ENCODE measurements at regions not wholly inside any gene's neighbourhood (a gene's known extent, or its start where the extent isn't known, plus 50 kb on each side); places are given as distances from the start of the nearest gene placed in this dataset.

- Histone ChIP-seq H3K27me3 (ENCODE audit: low read depth, low read length) (no peaks in the 10 kb centered on the region), H2AFZ (ENCODE audit: low read depth, low read length) (no peak overlapping the region), H3K4me1 (ENCODE audit: low read length) (no peaks in the 10 kb centered on the region), H3K9ac (ENCODE audit: low read length) (no peak overlapping the region), H3K9me3 (ENCODE audit: insufficient read depth, low read length) (no peaks in the 10 kb centered on the region), H3K36me3 (replicated peaks; ENCODE audit: low read depth, low read length) (no peaks in the 10 kb centered on the region), H4K20me1 (ENCODE audit: insufficient read depth, low read length) (no peaks in the 10 kb centered on the region), H3K79me2 (ENCODE audit: low read length) (no peaks in the 10 kb centered on the region), H3K4me3 (ENCODE audit: low read length) (no peak overlapping the region), H3K27ac (ENCODE audit: low read length) (no peak overlapping the region), H3K4me2 (ENCODE audit: low read length) (no peak overlapping the region)
- TF ChIP-seq, protein P1, sequence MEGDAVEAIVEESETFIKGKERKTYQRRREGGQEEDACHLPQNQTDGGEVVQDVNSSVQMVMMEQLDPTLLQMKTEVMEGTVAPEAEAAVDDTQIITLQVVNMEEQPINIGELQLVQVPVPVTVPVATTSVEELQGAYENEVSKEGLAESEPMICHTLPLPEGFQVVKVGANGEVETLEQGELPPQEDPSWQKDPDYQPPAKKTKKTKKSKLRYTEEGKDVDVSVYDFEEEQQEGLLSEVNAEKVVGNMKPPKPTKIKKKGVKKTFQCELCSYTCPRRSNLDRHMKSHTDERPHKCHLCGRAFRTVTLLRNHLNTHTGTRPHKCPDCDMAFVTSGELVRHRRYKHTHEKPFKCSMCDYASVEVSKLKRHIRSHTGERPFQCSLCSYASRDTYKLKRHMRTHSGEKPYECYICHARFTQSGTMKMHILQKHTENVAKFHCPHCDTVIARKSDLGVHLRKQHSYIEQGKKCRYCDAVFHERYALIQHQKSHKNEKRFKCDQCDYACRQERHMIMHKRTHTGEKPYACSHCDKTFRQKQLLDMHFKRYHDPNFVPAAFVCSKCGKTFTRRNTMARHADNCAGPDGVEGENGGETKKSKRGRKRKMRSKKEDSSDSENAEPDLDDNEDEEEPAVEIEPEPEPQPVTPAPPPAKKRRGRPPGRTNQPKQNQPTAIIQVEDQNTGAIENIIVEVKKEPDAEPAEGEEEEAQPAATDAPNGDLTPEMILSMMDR (IDR thresholded peaks at IDR 0.05; ENCODE audit: low read depth, low read length), result no peak
- no peak for TF ChIP-seq EZH2phosphoT487 (IDR thresholded peaks at IDR 0.05; ENCODE audit: low read depth)
Measured at GRCh38 chr4:46684041-46684440, 225.0 kb downstream of the COX7B2 start.

GRCh38 chr4:46676364-46676763 is 232.7 kb downstream of the COX7B2 start:
- no peak overlapping the region for H3K27ac ChIP-seq (ENCODE audit: low read length)
- H3K4me3 ChIP-seq (ENCODE audit: low read length), result no peak overlapping the region
- no peaks in the 10 kb centered on the region for H3K4me1 ChIP-seq (ENCODE audit: low read length)
- no peak overlapping the region for H2AFZ ChIP-seq (ENCODE audit: low read depth, low read length)
- H3K9me3 ChIP-seq (ENCODE audit: insufficient read depth, low read length), result no peaks in the 10 kb centered on the region
- no peaks in the 10 kb centered on the region for H4K20me1 ChIP-seq (ENCODE audit: insufficient read depth, low read length)
- no peaks in the 10 kb centered on the region for H3K36me3 ChIP-seq (replicated peaks; ENCODE audit: low read depth, low read length)
- TF ChIP-seq, protein P1 (IDR thresholded peaks at IDR 0.05; ENCODE audit: low read depth, low read length), result no peak
- TF ChIP-seq EZH2phosphoT487 (IDR thresholded peaks at IDR 0.05; ENCODE audit: low read depth), result no peak
- no peaks in the 10 kb centered on the region for H3K79me2 ChIP-seq (ENCODE audit: low read length)
- H3K4me2 ChIP-seq (ENCODE audit: low read length), result no peak overlapping the region
- H3K9ac ChIP-seq (ENCODE audit: low read length), result no peak overlapping the region
- no peaks in the 10 kb centered on the region for H3K27me3 ChIP-seq (ENCODE audit: low read depth, low read length)

DNA sequence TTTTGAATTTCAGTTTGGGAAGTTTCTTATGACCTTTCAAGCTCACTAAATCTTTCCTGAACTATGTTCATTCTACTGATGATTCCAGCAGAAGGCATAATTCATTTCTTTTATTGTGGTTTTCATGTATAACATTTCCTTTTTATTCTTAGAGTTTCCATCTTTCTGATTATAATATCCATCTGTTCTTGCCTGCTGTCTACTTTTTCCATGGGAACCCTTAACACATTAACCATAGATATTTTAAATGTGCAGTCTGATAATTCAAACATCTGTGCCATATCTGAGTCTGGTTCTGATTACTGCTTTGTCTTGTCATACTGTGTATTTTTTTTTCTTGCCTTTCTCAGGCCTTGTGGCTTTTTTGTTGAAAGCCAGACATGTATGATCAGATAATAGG is 234.7 kb downstream of the COX7B2 start:
- Histone ChIP-seq H4K20me1 (ENCODE audit: insufficient read depth, low read length) (no peaks in the 10 kb centered on the region), H3K27me3 (ENCODE audit: low read depth, low read length) (no peaks in the 10 kb centered on the region), H3K9ac (ENCODE audit: low read length) (no peak overlapping the region), H3K79me2 (ENCODE audit: low read length) (no peaks in the 10 kb centered on the region), H3K36me3 (replicated peaks; ENCODE audit: low read depth, low read length) (no peaks in the 10 kb centered on the region), H3K4me1 (ENCODE audit: low read length) (no peaks in the 10 kb centered on the region), H3K4me2 (ENCODE audit: low read length) (no peak overlapping the region), H2AFZ (ENCODE audit: low read depth, low read length) (no peak overlapping the region), H3K9me3 (ENCODE audit: insufficient read depth, low read length) (no peaks in the 10 kb centered on the region), H3K27ac (ENCODE audit: low read length) (no peak overlapping the region), H3K4me3 (ENCODE audit: low read length) (no peak overlapping the region)
- TF ChIP-seq, protein P1 (IDR thresholded peaks at IDR 0.05; ENCODE audit: low read depth, low read length), result no peak
- no peak for TF ChIP-seq EZH2phosphoT487 (IDR thresholded peaks at IDR 0.05; ENCODE audit: low read depth)

GRCh38 chr4:46667790-46668189 is 241.3 kb downstream of the COX7B2 start:
- Histone ChIP-seq H3K4me2 (ENCODE audit: low read length) (no peak overlapping the region), H3K9me3 (ENCODE audit: insufficient read depth, low read length) (no peaks in the 10 kb centered on the region), H3K79me2 (ENCODE audit: low read length) (no peaks in the 10 kb centered on the region), H3K4me3 (ENCODE audit: low read length) (no peak overlapping the region), H3K9ac (ENCODE audit: low read length) (no peak overlapping the region), H3K36me3 (replicated peaks; ENCODE audit: low read depth, low read length) (no peaks in the 10 kb centered on the region), H2AFZ (ENCODE audit: low read depth, low read length) (no peak overlapping the region), H4K20me1 (ENCODE audit: insufficient read depth, low read length) (no peaks in the 10 kb centered on the region), H3K4me1 (ENCODE audit: low read length) (no peaks in the 10 kb centered on the region), H3K27ac (ENCODE audit: low read length) (no peak overlapping the region), H3K27me3 (ENCODE audit: low read depth, low read length) (no peaks in the 10 kb centered on the region)
- TF ChIP-seq, protein P1 (IDR thresholded peaks at IDR 0.05; ENCODE audit: low read depth, low read length), result no peak
- no peak for TF ChIP-seq EZH2phosphoT487 (IDR thresholded peaks at IDR 0.05; ENCODE audit: low read depth)
